SK-N-SH (cell line): ENCODE measurements at regions not wholly inside any gene's neighbourhood (a gene's known extent, or its start where the extent isn't known, plus 50 kb on each side); places are given as distances from the start of the nearest gene placed in this dataset.

ENCODE experiments used
- CTCF ChIA-PET: fragments of 300-600, 350-600 bp; formaldehyde crosslinking; extraction: SDS; loops from one replicate; lab custom pipeline; 2021; lab: Yijun Ruan, JAX
- POLR2A ChIA-PET: fragments of 350-600 bp; sonication (Branson Sonifier 250); formaldehyde crosslinking; extraction: SDS; loops from one replicate; lab custom pipeline; 2020; ENCODE audit warnings: antibody characterized with exemption, inconsistent platforms; lab: Yijun Ruan, JAX
- DNase-seq: peaks from one replicate; pipeline ENCODE4 v3.0.0; 2012
- H2AFZ ChIP-seq: fragments of 200-600 bp; sonication (generic); 2 replicates; pipeline ENCODE4 v1.8.1; 2016; ENCODE audit warnings: antibody characterized with exemption, mild to moderate bottlenecking, low read depth
- H3F3A ChIP-seq: fragments of 200-600 bp; sonication (generic); replicated peaks from 2 replicates; pipeline ENCODE3; 2016; ENCODE audit warnings: antibody characterized with exemption, mild to moderate bottlenecking; ENCODE audit not compliant: insufficient read depth
- H3K27ac ChIP-seq, 2 experiments: fragments of 200-500 bp in 1 of 2; fragments of 200-600 bp in 1 of 2; sonication (Bioruptor generic) in 1 of 2; sonication (generic), shearing (Covaris generic) in 1 of 2; 2 replicates each; pipeline versions ENCODE4 v1.5.1 to v1.6.1; 2014 to 2016; ENCODE audit warnings: low read depth in 2 of 2, inconsistent platforms in 1 of 2, low read length in 1 of 2, mild to moderate bottlenecking in 1 of 2, mixed read lengths in 1 of 2
- H3K27me3 ChIP-seq: fragments of 200-600 bp; sonication (generic), shearing (Covaris generic); 2 replicates; pipeline ENCODE4 v1.6.1; 2016; ENCODE audit warnings: mixed run types; ENCODE audit not compliant: insufficient read depth
- H3K36me3 ChIP-seq, 2 experiments: fragments of 200-500 bp in 1 of 2; fragments of 200-600 bp in 1 of 2; sonication (Bioruptor generic) in 1 of 2; sonication (generic) in 1 of 2; replicated peaks in 1 of 2; 2 replicates each; pipeline versions ENCODE3 to v1.5.1; 2014 to 2016; ENCODE audit warnings: low read length in 1 of 2, mild to moderate bottlenecking in 1 of 2; ENCODE audit not compliant: insufficient read depth in 2 of 2, control insufficient read depth in 1 of 2
- H3K4me1 ChIP-seq, 2 experiments: fragments of 200-500 bp in 1 of 2; fragments of 200-600 bp in 1 of 2; sonication (Bioruptor generic) in 1 of 2; sonication (generic), shearing (Covaris generic) in 1 of 2; 2 replicates each; pipeline versions ENCODE4 v1.5.1 to v1.6.1; 2014 to 2016; ENCODE audit warnings: low read depth in 1 of 2, low read length in 1 of 2, mixed run types in 1 of 2; ENCODE audit not compliant: insufficient read depth in 2 of 2, control insufficient read depth in 1 of 2
- H3K4me2 ChIP-seq: fragments of 200-600 bp; sonication (generic), shearing (Covaris generic); 2 replicates; pipeline ENCODE4 v1.6.1; 2017; ENCODE audit warnings: mixed run types
- H3K4me3 ChIP-seq, 2 experiments: fragments of 200-500 bp in 1 of 2; fragments of 200-600 bp in 1 of 2; sonication (Bioruptor generic) in 1 of 2; sonication (generic), shearing (Covaris generic) in 1 of 2; 2 replicates each; pipeline versions ENCODE4 v1.5.1 to v1.8.1; 2014 to 2016; ENCODE audit warnings: low read depth in 2 of 2, inconsistent platforms in 1 of 2, low read length in 1 of 2, mild to moderate bottlenecking in 1 of 2, mixed read lengths in 1 of 2, moderate library complexity in 1 of 2
- H3K79me2 ChIP-seq: fragments of 200-600 bp; sonication (generic); 2 replicates; pipeline ENCODE4 v1.8.1; 2017; ENCODE audit warnings: mild to moderate bottlenecking; ENCODE audit not compliant: insufficient read depth
- H3K9ac ChIP-seq: fragments of 200-600 bp; sonication (generic); 2 replicates; pipeline ENCODE4 v1.6.1; 2017; ENCODE audit warnings: mixed run types
- H3K9me2 ChIP-seq: fragments of 200-600 bp; sonication (generic); 2 replicates; pipeline ENCODE4 v1.6.1; 2017; ENCODE audit warnings: mixed run types
- H3K9me3 ChIP-seq: fragments of 200-600 bp; sonication (generic); 2 replicates; pipeline ENCODE4 v1.6.1; 2017; ENCODE audit warnings: mixed run types, mild to moderate bottlenecking, moderate library complexity
- H4K20me1 ChIP-seq: fragments of 200-600 bp; sonication (generic); 2 replicates; pipeline ENCODE4 v1.6.1; 2017; ENCODE audit warnings: mild to moderate bottlenecking, mixed run types; ENCODE audit not compliant: insufficient read depth
- CHD2 ChIP-seq: fragments of 150-350 bp; IDR thresholded peaks from 2 replicates; pipeline ENCODE4 v1.6.1; 2018; ENCODE audit warnings: low read length; ENCODE audit not compliant: partially characterized antibody
- CTCF ChIP-seq: fragments of 200-600 bp; sonication (generic); IDR thresholded peaks from 2 replicates; pipeline ENCODE4 v1.6.1; 2017; ENCODE audit warnings: antibody characterized with exemption, mild to moderate bottlenecking, moderate library complexity
- GABPA ChIP-seq: IDR thresholded peaks from 2 replicates; pipeline ENCODE4 v1.4.0; 2012; ENCODE audit warnings: low read depth, mild to moderate bottlenecking
- GATA2 ChIP-seq: sonication (generic); formaldehyde crosslinking; IDR thresholded peaks from 2 replicates; pipeline ENCODE4 v1.5.0; 2020; ENCODE audit warnings: mild to moderate bottlenecking, missing genetic modification reagents
- MAX ChIP-seq: IDR thresholded peaks from 2 replicates; pipeline ENCODE4 v1.4.0; 2012; ENCODE audit warnings: low read depth
- NRF1 ChIP-seq: IDR thresholded peaks from 2 replicates; pipeline ENCODE4 v1.6.1; 2012; ENCODE audit warnings: low read depth, mild to moderate bottlenecking, low read length
- PBX3 ChIP-seq: IDR thresholded peaks from 2 replicates; pipeline ENCODE4; 2012
- POLR2AphosphoS5 ChIP-seq: IDR thresholded peaks from 2 replicates; pipeline ENCODE4 v1.6.1; 2012; ENCODE audit warnings: low read depth, low read length
- RAD21 ChIP-seq: IDR thresholded peaks from 2 replicates; pipeline ENCODE4 v1.6.1; 2012; ENCODE audit warnings: mild to moderate bottlenecking, low read length
- REST ChIP-seq: IDR thresholded peaks from 2 replicates; pipeline ENCODE4 v1.6.1; 2012; ENCODE audit warnings: mild to moderate bottlenecking, low read depth, low read length, moderate library complexity
- SIN3A ChIP-seq: IDR thresholded peaks from 2 replicates; pipeline ENCODE4 v1.6.1; 2012; ENCODE audit warnings: low read depth, mild to moderate bottlenecking, low read length, moderate library complexity, borderline replicate concordance
- TCF12 ChIP-seq: IDR thresholded peaks from 2 replicates; pipeline ENCODE4 v1.4.0; 2012
- TEAD4 ChIP-seq: IDR thresholded peaks from 2 replicates; pipeline ENCODE4 v1.4.0; 2012; ENCODE audit warnings: mild to moderate bottlenecking, borderline replicate concordance; ENCODE audit not compliant: insufficient read depth
- USF1 ChIP-seq: IDR thresholded peaks from 2 replicates; pipeline ENCODE4 v1.4.0; 2012; ENCODE audit warnings: low read depth, borderline replicate concordance
- USF2 ChIP-seq: fragments of 150-350 bp; IDR thresholded peaks from 2 replicates; pipeline ENCODE4 v1.6.1; 2017; ENCODE audit warnings: antibody characterized with exemption, low read length, low read depth, borderline replicate concordance
- WGBS: methylation state at CpG from one replicate; pipeline ENCODE4 v1.1.6; 2017; ENCODE audit warnings: low lambda C conversion rate; 5-methylcytosine and 5-hydroxymethylcytosine counted together

GRCh38 chr2:156680266-156680665 lies 244.1 kb downstream of the GPD2 start:
- H3K36me3 ChIP-seq = no peaks in the 10 kb centered on the region
- no peak overlapping the region for H3K4me2 ChIP-seq
- H3K27ac ChIP-seq = no peak overlapping the region
- H4K20me1 ChIP-seq = no peaks in the 10 kb centered on the region
- H2AFZ ChIP-seq = no peak overlapping the region
- no peaks in the 10 kb centered on the region for H3F3A ChIP-seq
- no peak overlapping the region for H3K9ac ChIP-seq
- no peaks in the 10 kb centered on the region for H3K4me1 ChIP-seq
- H3K79me2 ChIP-seq = no peaks in the 10 kb centered on the region
- H3K4me3 ChIP-seq = no peak overlapping the region
- 0 out of 2 replicates have a peak, but pooled peaks cover 3% of the 10 kb centered on the region for H3K9me2 ChIP-seq
- ChIA-PET POLR2A (no interaction called here), CTCF (interaction anchor here (0.9 kb wide), 1 partner anchor 12 kb away, joined by 3 read pairs; no protein-coding TSS in a partner anchor)
- 9% methylated on average over 2 of the region's 2 CpGs for WGBS
- H3K27me3 ChIP-seq = no peaks in the 10 kb centered on the region; the same call in 1 of the 2 replicates
- DNase-seq = no peak
- TF ChIP-seq GATA2 (CRISPR knock-in tag) (no peak), POLR2AphosphoS5 (no peak), TEAD4 (no peak), CHD2 (no peak), RAD21 (no peak), GABPA (no peak), PBX3 (no peak), TCF12 (no peak), NRF1 (no peak), CTCF (no peak), SIN3A (no peak), MAX (no peak), USF2 (no peak), USF1 (no peak), REST (no peak)
- TF ChIP-seq, all 33 proteins: peak for 0
- H3K9me3 ChIP-seq = no peaks in the 10 kb centered on the region
